ES-I3 (cell line): ENCODE measurements at regions not wholly inside any gene's neighbourhood (a gene's known extent, or its start where the extent isn't known, plus 50 kb on each side); places are given as distances from the start of the nearest gene placed in this dataset.
A peak's percentile ranks its signal among the peaks of the same experiment; 100 is the strongest.

Experiments
- H3K36me3 ChIP-seq: 2 replicates; pipeline ENCODE4 v1.6.1; 2013; ENCODE audit warnings: mild to moderate bottlenecking, low read length, control low read depth, moderate library complexity; ENCODE audit not compliant: insufficient read depth
- H3K4me1 ChIP-seq: 2 replicates; pipeline ENCODE4 v1.6.1; 2013; ENCODE audit warnings: mild to moderate bottlenecking, control low read depth, low read length; ENCODE audit not compliant: insufficient read depth
- H3K9ac ChIP-seq: 2 replicates; pipeline ENCODE4 v1.6.1; 2013; ENCODE audit warnings: low read depth, mild to moderate bottlenecking, low read length, moderate library complexity
- H3K9me3 ChIP-seq: 2 replicates; pipeline ENCODE4 v1.6.1; 2013; ENCODE audit warnings: mild to moderate bottlenecking, low read length, moderate library complexity; ENCODE audit not compliant: control insufficient read depth, insufficient read depth

DNA sequence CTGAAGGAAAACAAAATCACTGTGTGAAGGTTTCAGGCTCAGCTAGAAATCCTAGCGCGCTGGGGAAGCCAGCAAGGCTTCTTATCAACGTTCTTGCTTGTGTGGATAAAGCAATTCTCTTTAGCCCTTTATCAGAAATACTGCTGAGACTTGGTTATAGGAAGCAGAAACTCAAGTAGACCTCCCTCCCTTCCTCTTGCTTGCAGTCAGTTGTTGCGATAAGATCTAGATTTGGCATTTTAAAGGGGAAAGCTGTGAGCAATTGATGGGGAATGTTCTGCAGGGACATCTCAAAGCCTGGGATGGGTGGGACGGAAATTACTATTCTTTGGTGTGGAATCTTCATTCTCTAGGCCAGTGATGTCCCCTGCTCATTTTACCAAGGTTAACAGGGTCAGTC, 76.4 kb upstream of the ANO4 start:
- Histone ChIP-seq H3K9me3 (no peaks in the 10 kb centered on the region), H3K4me1 (peaks cover 8% of the 10 kb centered on the region; the same call in 1 of the 2 replicates), H3K36me3 (no peaks in the 10 kb centered on the region), H3K9ac (peak overlapping the region; percentile 71; the same call in 1 of the 2 replicates)

DNA sequence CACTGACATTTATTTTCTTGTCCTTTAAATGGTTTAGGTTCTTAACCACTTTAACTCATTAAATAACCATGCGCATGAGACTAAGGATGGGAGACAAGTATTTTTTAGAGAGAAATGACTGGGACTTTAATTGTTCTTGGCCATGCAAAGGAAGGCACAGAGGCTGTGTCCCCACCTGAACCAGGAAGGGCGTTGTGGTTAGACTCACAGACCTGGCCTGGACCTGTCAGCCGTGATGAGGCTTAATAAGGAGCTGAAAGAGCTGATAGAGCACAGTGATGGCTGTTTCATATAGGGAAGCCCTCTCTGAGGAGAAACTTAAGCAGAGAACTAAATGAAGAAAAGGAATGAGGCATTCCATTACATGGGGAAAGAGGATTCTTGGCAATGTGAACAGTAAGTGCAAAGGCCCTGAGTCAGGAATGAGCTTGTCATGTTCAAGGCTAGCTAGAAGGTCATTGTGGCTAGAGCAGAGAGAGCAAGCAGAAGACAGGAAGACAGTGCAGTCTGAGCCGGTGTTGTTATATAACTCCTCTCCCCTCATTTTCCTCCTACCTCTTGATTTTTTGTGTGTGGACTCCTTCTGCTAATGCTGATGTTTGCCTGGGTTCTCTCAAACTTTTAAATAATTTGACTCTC, 74.4 kb upstream of the ANO4 start:
- Histone ChIP-seq H3K9me3 (no peaks in the 10 kb centered on the region), H3K36me3 (no peaks in the 10 kb centered on the region), H3K9ac (no peak overlapping the region), H3K4me1 (peaks cover 8% of the 10 kb centered on the region; the same call in 1 of the 2 replicates)

DNA sequence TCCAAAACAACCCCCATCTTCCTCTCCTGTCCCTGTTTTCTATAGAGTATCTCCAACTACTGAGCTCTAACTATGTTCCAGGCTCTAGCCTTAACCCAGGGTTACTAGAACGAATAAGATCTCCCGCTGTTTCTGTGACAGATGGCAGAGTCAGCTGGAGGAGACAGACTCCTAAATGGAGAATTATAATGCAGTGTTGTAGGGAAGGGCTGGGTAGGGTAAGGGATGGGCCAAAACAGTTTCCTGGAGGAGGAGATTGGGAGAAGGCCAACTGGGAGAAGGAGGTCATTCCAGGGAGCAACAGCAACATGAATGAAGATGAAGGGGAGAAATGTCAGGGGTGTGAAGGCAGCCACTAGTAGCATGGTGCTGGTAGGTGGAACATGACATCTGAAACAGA, 73.4 kb upstream of the ANO4 start:
- H3K36me3 ChIP-seq, result no peaks in the 10 kb centered on the region
- H3K4me1 ChIP-seq, result peaks cover 14% of the 10 kb centered on the region
- H3K9me3 ChIP-seq, result no peaks in the 10 kb centered on the region
- no peak overlapping the region for H3K9ac ChIP-seq

DNA sequence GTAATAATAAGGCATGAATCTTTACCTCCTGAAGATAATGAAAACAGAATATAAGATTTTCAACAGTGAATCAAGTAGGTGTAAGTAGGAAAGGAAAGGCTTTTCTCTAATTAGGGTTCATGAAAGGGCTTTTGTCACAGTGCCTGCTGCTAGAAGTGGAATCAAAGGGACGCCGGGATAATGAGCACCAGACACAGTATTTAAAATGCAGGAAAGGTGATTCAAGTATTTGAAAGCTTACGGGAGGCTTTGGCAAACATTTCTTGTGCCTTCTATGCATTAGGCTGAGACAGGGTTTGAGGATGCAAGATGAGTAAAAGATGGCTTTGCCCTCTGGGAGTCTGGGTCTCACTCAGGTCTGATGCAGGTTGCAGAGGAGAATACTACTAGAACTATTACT, 70.5 kb upstream of the ANO4 start:
- Histone ChIP-seq H3K4me1 (peaks cover 10% of the 10 kb centered on the region), H3K9ac (no peak overlapping the region)

DNA sequence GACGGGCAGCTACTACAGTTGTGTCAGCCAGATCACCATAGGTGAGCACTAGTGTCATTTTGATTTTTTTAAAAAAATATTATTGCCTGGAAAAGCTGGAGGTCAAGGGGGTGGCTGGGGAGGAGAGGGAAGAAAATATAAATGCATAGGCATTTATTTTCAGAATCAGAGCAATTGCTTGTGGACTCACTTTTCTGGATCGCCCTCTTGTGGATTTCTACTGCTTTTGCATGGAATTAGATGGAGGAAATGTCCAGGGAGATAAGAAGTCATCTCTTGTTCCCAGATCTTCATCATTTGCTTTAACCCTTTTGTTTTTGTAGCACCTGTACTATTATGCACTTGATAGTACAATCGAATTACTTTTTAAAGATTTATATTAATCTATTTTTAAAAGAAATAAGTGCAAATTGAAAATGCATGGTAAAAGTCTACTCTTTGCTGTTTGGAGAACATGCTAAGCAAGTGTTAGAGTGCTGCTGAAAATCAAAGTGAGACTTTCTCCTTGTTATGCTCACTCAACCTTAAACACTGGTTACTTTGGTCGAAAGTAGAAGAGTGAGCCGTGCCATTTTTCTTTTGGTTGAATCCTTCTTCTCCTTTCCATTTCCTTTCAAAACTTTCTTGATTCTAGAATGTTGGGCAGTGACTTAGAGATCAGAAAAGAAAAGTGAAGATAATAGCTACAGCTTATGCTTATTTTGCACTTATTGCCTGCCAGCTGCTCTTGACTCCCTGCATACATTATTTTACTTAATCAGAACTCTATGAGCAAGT, 60.6 kb upstream of the ANO4 start:
- Histone ChIP-seq H3K4me1 (no peaks in the 10 kb centered on the region), H3K9me3 (no peaks in the 10 kb centered on the region), H3K9ac (no peak overlapping the region), H3K36me3 (no peaks in the 10 kb centered on the region)

More for the DNA sequence above, 70.5 kb upstream of the ANO4 start:
- Histone ChIP-seq H3K36me3 (no peaks in the 10 kb centered on the region), H3K9me3 (no peaks in the 10 kb centered on the region)

DNA sequence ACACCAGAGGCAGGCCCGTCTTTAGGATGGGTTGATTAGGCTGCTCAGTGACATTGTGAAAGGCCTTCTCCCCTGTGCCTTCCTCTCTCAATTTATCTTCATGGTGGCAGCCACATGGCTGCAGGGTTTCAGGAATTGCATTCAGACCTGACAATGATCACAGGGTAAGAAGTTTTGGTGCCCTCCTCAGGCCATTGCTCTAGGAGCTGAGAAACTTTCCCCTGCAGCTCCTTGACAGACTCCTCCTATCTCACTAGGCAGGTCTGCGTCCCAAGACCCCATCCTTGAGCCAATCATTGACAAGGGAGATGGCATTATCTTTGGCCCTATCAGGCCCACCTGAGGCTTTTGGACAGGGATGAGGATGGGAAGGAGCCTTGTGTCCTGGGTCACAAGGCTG, 57.4 kb upstream of the ANO4 start:
- H3K9ac ChIP-seq, result no peak overlapping the region
- no peaks in the 10 kb centered on the region for H3K4me1 ChIP-seq
- H3K9me3 ChIP-seq, result no peaks in the 10 kb centered on the region
- H3K36me3 ChIP-seq, result no peaks in the 10 kb centered on the region

DNA sequence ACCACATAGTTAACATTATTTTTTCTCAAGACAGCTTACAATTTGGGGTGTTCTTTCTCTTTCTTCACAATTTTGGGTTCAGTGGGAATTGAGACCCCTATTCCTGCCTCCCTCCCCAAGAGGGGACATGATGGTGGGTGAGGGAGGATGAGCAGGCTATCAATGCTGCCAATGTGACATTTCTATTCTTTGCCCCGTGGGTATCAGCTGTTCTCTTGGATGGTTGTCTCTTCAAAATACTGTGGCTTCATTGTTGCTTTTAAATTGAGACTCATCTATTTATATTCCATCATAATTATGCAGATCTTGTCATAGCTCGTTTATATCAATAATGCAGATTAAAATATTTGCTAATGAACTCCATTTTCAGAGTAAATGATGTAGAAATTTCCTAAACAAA, 56.5 kb upstream of the ANO4 start:
- Histone ChIP-seq H3K4me1 (no peaks in the 10 kb centered on the region), H3K36me3 (no peaks in the 10 kb centered on the region), H3K9me3 (no peaks in the 10 kb centered on the region), H3K9ac (no peak overlapping the region)

DNA sequence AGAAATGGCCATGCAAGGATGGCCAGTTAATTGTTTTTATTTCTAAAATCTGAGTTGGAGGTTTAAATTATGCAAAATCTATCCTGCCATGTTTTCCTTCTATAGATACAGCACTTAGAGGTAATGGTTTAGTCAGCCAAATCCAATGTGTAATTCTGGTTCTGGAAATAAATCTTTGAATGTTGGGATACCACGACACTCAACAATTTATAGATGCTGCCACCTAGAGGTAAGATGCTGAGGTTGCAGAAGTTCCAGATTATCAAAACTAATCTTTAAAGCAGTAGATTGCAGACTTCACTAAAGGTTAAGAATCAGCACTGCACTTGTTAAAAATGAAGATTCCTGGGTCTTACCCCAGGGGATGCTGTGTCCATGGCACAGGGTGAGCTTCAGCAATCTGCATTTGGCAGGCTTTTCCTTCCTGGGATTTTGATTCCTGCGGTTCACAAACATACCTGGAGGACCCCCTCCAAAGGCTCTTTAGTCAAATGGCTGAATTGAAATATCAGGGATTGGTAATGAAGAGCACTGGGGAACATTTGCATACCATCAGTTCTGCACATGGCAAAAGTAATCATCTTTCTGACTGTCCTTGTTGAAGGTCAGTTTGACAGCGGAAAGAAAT, 53.4 kb upstream of the ANO4 start:
- no peaks in the 10 kb centered on the region for H3K36me3 ChIP-seq
- H3K4me1 ChIP-seq, result no peaks in the 10 kb centered on the region
- no peak overlapping the region for H3K9ac ChIP-seq
- no peaks in the 10 kb centered on the region for H3K9me3 ChIP-seq

DNA sequence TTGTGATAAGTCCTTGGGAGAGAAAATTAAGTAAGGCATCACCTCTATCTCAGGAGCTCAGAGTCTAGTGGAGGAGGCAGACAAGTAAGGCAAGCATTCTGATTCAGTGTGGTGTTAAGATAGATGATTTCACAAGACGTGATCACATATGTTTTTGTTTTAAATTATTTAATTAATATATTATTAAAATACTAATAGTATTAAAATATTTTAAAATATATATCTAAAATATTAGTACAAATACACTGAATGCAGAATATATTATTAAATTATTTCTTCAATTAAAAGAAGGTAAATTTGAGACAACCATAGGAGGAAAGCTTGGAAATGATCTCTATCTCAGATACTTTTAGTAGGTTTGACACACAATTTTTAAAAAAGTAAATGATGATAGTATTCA, 51.5 kb upstream of the ANO4 start:
- H3K36me3 ChIP-seq, result no peaks in the 10 kb centered on the region
- H3K9ac ChIP-seq, result no peak overlapping the region
- H3K4me1 ChIP-seq, result no peaks in the 10 kb centered on the region
- no peaks in the 10 kb centered on the region for H3K9me3 ChIP-seq
